Astrocyte (in vitro differentiated cells and primary cell): ENCODE measurements at regions not wholly inside any gene's neighbourhood (a gene's known extent, or its start where the extent isn't known, plus 50 kb on each side); places are given as distances from the start of the nearest gene placed in this dataset.

Experiments used
- DNase-seq: peaks from one replicate; pipeline ENCODE4 v3.0.0-alpha.2; 2010; ENCODE audit warnings: low read depth
- FAIRE-seq: peaks from 2 replicates; lab custom pipeline; 2011; peaks lifted over from hg19 to GRCh38; lab: Jason Lieb, UNC
- H2AFZ ChIP-seq: 2 replicates; pipeline ENCODE4 v1.6.0; 2012; ENCODE audit warnings: low read depth, low read length, inconsistent platforms
- H3K27ac ChIP-seq: 2 replicates; pipeline ENCODE4 v1.5.1; 2011; ENCODE audit warnings: low read depth, low read length, inconsistent platforms
- H3K27me3 ChIP-seq: 2 replicates; pipeline ENCODE4 v1.6.0; 2011; ENCODE audit warnings: low read length, inconsistent platforms; ENCODE audit not compliant: insufficient read depth
- H3K36me3 ChIP-seq: 2 replicates; pipeline ENCODE4 v1.5.1; 2011; ENCODE audit warnings: low read length, inconsistent platforms; ENCODE audit not compliant: insufficient read depth
- H3K4me1 ChIP-seq: 2 replicates; pipeline ENCODE4 v1.5.1; 2011; ENCODE audit warnings: low read length, inconsistent platforms; ENCODE audit not compliant: insufficient read depth
- H3K4me2 ChIP-seq: 2 replicates; pipeline ENCODE4 v1.6.0; 2012; ENCODE audit warnings: low read length, inconsistent platforms
- H3K4me3 ChIP-seq: 2 replicates; pipeline ENCODE4 v1.5.1; 2011; ENCODE audit warnings: low read depth, mild to moderate bottlenecking, low read length, inconsistent platforms; ENCODE audit not compliant: insufficient read depth
- H3K79me2 ChIP-seq: 2 replicates; pipeline ENCODE4 v1.6.0; 2012; ENCODE audit warnings: mild to moderate bottlenecking, low read length, inconsistent platforms; ENCODE audit not compliant: insufficient read depth
- H3K9ac ChIP-seq: 2 replicates; pipeline ENCODE4 v1.6.0; 2012; ENCODE audit warnings: mild to moderate bottlenecking, low read length, inconsistent platforms
- H3K9me3 ChIP-seq: 2 replicates; pipeline ENCODE4 v1.5.1; 2012; ENCODE audit warnings: low read depth, mild to moderate bottlenecking, low read length, inconsistent platforms; ENCODE audit not compliant: insufficient read depth
- H4K20me1 ChIP-seq: 2 replicates; pipeline ENCODE4 v1.6.0; 2012; ENCODE audit warnings: low read length, inconsistent platforms; ENCODE audit not compliant: insufficient read depth
- H3K27ac Mint-ChIP-seq: one replicate; pipeline ENCODE4 v1.8.0; 2021; ENCODE audit warnings: mild to moderate bottlenecking, mixed read lengths; ENCODE audit not compliant: unreplicated experiment
- H3K27me3 Mint-ChIP-seq: one replicate; pipeline ENCODE4 v1.8.0; 2021; ENCODE audit warnings: low read depth, mixed read lengths; ENCODE audit not compliant: unreplicated experiment
- H3K36me3 Mint-ChIP-seq: one replicate; pipeline ENCODE4 v1.8.0; 2021; ENCODE audit warnings: low read depth, mixed read lengths; ENCODE audit not compliant: unreplicated experiment
- H3K4me1 Mint-ChIP-seq: one replicate; pipeline ENCODE4 v1.8.0; 2021; ENCODE audit warnings: low read depth, mixed read lengths; ENCODE audit not compliant: unreplicated experiment
- H3K4me3 Mint-ChIP-seq: one replicate; pipeline ENCODE4 v1.8.0; 2021; ENCODE audit warnings: mild to moderate bottlenecking, moderate library complexity, mixed read lengths; ENCODE audit not compliant: unreplicated experiment
- H3K9me3 Mint-ChIP-seq: one replicate; pipeline ENCODE4 v1.8.0; 2021; ENCODE audit warnings: mild to moderate bottlenecking, mixed read lengths; ENCODE audit not compliant: unreplicated experiment
- EZH2 ChIP-seq: IDR thresholded peaks from 2 replicates; pipeline ENCODE4 v1.6.1; 2012; ENCODE audit warnings: mild to moderate bottlenecking, low read length, inconsistent platforms; ENCODE audit not compliant: insufficient read depth
- TF ChIP-seq, protein P1 (sequence below): IDR thresholded peaks from 2 replicates; pipeline ENCODE4 v1.5.1; 2011; ENCODE audit warnings: low read depth, mild to moderate bottlenecking, inconsistent platforms, low read length, moderate library complexity; ENCODE audit not compliant: insufficient read depth

DNA sequence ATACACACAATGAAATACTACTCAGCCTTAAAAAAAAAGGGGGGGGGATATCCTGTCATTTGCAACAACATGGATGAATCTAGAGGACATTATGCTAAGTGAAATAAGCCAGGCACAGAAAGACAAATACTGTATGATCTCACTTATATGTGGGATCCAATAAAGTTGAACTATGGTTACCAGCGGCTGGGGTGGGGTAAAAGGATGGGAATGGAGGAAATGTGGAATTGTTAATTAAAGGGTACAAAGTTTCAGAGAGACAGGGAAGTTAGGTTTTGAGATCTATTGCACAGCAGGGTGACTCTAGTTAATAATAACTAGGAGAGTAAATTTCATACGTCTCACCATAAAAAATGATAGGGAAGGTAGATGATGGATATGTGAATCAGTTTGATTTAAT is 76.2 kb upstream of the ZNF608 start:
- H3K27me3 Mint-ChIP-seq, result no peaks in the 10 kb centered on the region
- FAIRE-seq, result no peak
- no peaks in the 10 kb centered on the region for H3K36me3 Mint-ChIP-seq
- Histone ChIP-seq H2AFZ (no peak overlapping the region), H3K4me3 (no peak overlapping the region), H3K27ac (no peak overlapping the region), H4K20me1 (no peaks in the 10 kb centered on the region), H3K9me3 (no peaks in the 10 kb centered on the region), H3K9ac (no peak overlapping the region), H3K27me3 (no peaks in the 10 kb centered on the region), H3K79me2 (no peaks in the 10 kb centered on the region), H3K4me2 (no peak overlapping the region), H3K36me3 (no peaks in the 10 kb centered on the region), H3K4me1 (peaks cover 5% of the 10 kb centered on the region)
- peaks cover 18% of the 10 kb centered on the region for H3K4me1 Mint-ChIP-seq
- no peak for DNase-seq
- no peaks in the 10 kb centered on the region for H3K9me3 Mint-ChIP-seq
- TF ChIP-seq EZH2, result no peak
- TF ChIP-seq, protein P1, sequence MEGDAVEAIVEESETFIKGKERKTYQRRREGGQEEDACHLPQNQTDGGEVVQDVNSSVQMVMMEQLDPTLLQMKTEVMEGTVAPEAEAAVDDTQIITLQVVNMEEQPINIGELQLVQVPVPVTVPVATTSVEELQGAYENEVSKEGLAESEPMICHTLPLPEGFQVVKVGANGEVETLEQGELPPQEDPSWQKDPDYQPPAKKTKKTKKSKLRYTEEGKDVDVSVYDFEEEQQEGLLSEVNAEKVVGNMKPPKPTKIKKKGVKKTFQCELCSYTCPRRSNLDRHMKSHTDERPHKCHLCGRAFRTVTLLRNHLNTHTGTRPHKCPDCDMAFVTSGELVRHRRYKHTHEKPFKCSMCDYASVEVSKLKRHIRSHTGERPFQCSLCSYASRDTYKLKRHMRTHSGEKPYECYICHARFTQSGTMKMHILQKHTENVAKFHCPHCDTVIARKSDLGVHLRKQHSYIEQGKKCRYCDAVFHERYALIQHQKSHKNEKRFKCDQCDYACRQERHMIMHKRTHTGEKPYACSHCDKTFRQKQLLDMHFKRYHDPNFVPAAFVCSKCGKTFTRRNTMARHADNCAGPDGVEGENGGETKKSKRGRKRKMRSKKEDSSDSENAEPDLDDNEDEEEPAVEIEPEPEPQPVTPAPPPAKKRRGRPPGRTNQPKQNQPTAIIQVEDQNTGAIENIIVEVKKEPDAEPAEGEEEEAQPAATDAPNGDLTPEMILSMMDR, result no peak
- H3K4me3 Mint-ChIP-seq, result no peak overlapping the region
- no peak overlapping the region for H3K27ac Mint-ChIP-seq

DNA sequence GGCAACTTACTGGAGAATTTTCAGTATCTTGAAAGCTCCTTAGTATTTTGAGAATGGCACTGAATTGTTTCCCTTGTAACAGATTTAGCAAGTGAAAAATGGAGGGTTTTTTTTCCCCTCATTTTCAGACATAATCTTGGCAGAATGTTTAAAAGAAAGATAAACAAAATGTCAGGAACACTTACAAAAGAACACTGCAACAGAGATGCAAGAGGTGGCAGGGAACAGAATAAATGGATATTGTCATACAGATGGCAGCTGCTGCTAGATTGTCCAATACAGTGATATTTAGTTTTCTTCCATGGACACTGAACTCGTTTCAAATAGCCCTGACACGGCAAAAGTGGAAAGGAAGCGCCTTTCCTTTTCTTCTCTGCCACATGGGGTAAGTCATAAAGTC is 76.9 kb upstream of the ZNF608 start:
- FAIRE-seq, result no peak
- no peaks in the 10 kb centered on the region for H3K27me3 ChIP-seq
- H3K27ac ChIP-seq, result no peak overlapping the region
- peaks cover 18% of the 10 kb centered on the region for H3K4me1 Mint-ChIP-seq
- no peaks in the 10 kb centered on the region for H3K36me3 Mint-ChIP-seq
- H3K4me3 ChIP-seq, result no peak overlapping the region
- H3K36me3 ChIP-seq, result no peaks in the 10 kb centered on the region
- DNase-seq, result no peak
- no peaks in the 10 kb centered on the region for H4K20me1 ChIP-seq
- no peak overlapping the region for H3K27ac Mint-ChIP-seq
- H3K4me3 Mint-ChIP-seq, result no peak overlapping the region
- no peaks in the 10 kb centered on the region for H3K79me2 ChIP-seq
- H3K4me2 ChIP-seq, result no peak overlapping the region
- peaks cover 5% of the 10 kb centered on the region for H3K4me1 ChIP-seq
- H3K9me3 Mint-ChIP-seq, result no peaks in the 10 kb centered on the region
- H3K9me3 ChIP-seq, result no peaks in the 10 kb centered on the region
- TF ChIP-seq, protein P1, result no peak
- TF ChIP-seq EZH2, result no peak
- H2AFZ ChIP-seq, result no peak overlapping the region
- H3K9ac ChIP-seq, result no peak overlapping the region
- no peaks in the 10 kb centered on the region for H3K27me3 Mint-ChIP-seq

DNA sequence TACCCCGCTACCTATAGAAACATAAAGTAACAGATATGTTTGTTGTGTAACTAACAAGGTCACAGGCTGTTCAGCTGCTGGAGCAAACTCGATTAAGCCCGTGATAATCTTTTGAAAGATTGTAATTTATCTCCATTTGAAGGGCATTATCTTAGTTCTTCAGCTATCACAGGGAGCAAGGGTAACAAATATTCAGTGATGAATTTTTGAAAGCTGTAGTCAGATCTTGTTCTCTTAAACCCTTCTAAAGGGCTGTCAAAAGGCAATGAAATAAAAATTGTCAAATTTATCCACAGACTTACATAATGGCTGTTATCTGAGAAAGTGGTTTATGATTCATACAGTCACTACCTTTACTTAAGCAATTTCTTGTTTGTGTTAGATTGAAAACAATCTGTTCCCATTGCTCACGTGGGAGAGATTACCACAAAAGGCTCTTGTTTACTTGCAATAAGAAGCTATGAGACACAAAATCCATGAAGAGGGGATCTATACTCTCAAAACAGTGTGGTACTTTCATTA is 78.3 kb upstream of the ZNF608 start:
- H3K4me3 Mint-ChIP-seq, result no peak overlapping the region
- Histone ChIP-seq H3K9ac (no peak overlapping the region), H4K20me1 (no peaks in the 10 kb centered on the region), H3K4me3 (no peak overlapping the region), H3K4me2 (peak overlapping the region; percentile 7), H3K27me3 (no peaks in the 10 kb centered on the region), H3K36me3 (no peaks in the 10 kb centered on the region), H2AFZ (no peak overlapping the region), H3K4me1 (peaks cover 5% of the 10 kb centered on the region), H3K79me2 (no peaks in the 10 kb centered on the region), H3K9me3 (no peaks in the 10 kb centered on the region), H3K27ac (no peak overlapping the region)
- H3K27ac Mint-ChIP-seq, result no peak overlapping the region
- no peaks in the 10 kb centered on the region for H3K27me3 Mint-ChIP-seq
- TF ChIP-seq, protein P1, result no peak
- no peak for TF ChIP-seq EZH2
- H3K36me3 Mint-ChIP-seq, result no peaks in the 10 kb centered on the region
- FAIRE-seq (peak; percentile 39), DNase-seq (peak; percentile 89)
- H3K9me3 Mint-ChIP-seq, result no peaks in the 10 kb centered on the region
- peaks cover 8% of the 10 kb centered on the region for H3K4me1 Mint-ChIP-seq
